B cell (primary cell): ENCODE measurements at regions not wholly inside any gene's neighbourhood (a gene's known extent, or its start where the extent isn't known, plus 50 kb on each side); places are given as distances from the start of the nearest gene placed in this dataset.

Experiments used
- ATAC-seq: fragments of 200-7000 bp; cut with Tn5 transposase; one replicate; pipeline ENCODE4 v1.10.0; 2021; ENCODE audit warnings: low read depth, mild to moderate bottlenecking, moderate number of reproducible peaks, moderate library complexity
- CTCF ChIA-PET: fragments of 350-600 bp; sonication (Branson Sonifier 250); formaldehyde crosslinking; loops from one replicate; lab custom pipeline; 2021; ENCODE audit warnings: antibody characterized with exemption, inconsistent platforms; lab: Charles Lee
- POLR2A ChIA-PET: fragments of 350-600 bp; sonication (Branson Sonifier 250); formaldehyde crosslinking; loops from one replicate; lab custom pipeline; 2021; ENCODE audit warnings: antibody characterized with exemption; lab: Charles Lee
- DNase-seq: peaks from one replicate; pipeline ENCODE4 v3.0.0; 2013
- H2AFZ ChIP-seq: 2 replicates; pipeline ENCODE4 v1.6.1; 2012; ENCODE audit warnings: mild to moderate bottlenecking, low read depth, low read length; ENCODE audit not compliant: insufficient read depth, poor library complexity, severe bottlenecking
- H3K27ac ChIP-seq, 2 donors: 1 replicate in 1 of 2; 2 replicates in 1 of 2; pipeline ENCODE4 v1.5.1; 2012 to 2013; ENCODE audit warnings: low read length in 2 of 2, mild to moderate bottlenecking in 2 of 2, moderate library complexity in 1 of 2
- H3K27me3 ChIP-seq, 4 experiments: fragments of 200-600 bp in 1 of 4; sonication (generic) in 1 of 4; replicated peaks in 1 of 4; 1 replicate in 2 of 4; 2 replicates in 2 of 4; pipeline versions ENCODE4 v1.6.1 to v1.7.0; 2013 to 2016; ENCODE audit warnings: low read length in 3 of 4, mild to moderate bottlenecking in 2 of 4, mixed read lengths in 1 of 4, moderate library complexity in 1 of 4; ENCODE audit not compliant: insufficient read depth in 4 of 4, control insufficient read depth in 3 of 4; ENCODE audit errors: control extremely low read depth in 1 of 4
- H3K36me3 ChIP-seq, 2 experiments: replicated peaks in 1 of 2; 1 replicate in 1 of 2; 2 replicates in 1 of 2; pipeline versions ENCODE4 v1.6.1 to v1.7.1; 2013; ENCODE audit warnings: low read length in 1 of 2; ENCODE audit not compliant: insufficient read depth in 2 of 2, control insufficient read depth in 1 of 2; ENCODE audit errors: control extremely low read depth in 1 of 2, extremely low read depth in 1 of 2
- H3K4me1 ChIP-seq, 2 donors: fragments of 200-600 bp in 1 of 2; sonication (generic) in 1 of 2; 1 replicate in 1 of 2; 2 replicates in 1 of 2; pipeline versions ENCODE4 v1.5.1 to v1.6.1; 2013 to 2017; ENCODE audit warnings: low read length in 2 of 2; ENCODE audit not compliant: control insufficient read depth in 2 of 2, insufficient read depth in 2 of 2
- H3K4me2 ChIP-seq: replicated peaks from 2 replicates; pipeline ENCODE3; 2012; ENCODE audit warnings: mild to moderate bottlenecking, low read depth, low read length; ENCODE audit not compliant: poor library complexity, severe bottlenecking
- H3K4me3 ChIP-seq, 5 experiments: fragments of 200-600 bp in 1 of 5; sonication (generic) in 1 of 5; 1 replicate in 3 of 5; 2 replicates in 2 of 5; pipeline versions ENCODE4 v1.5.1 to v1.7.0; 2011 to 2016; ENCODE audit warnings: low read length in 4 of 5, mild to moderate bottlenecking in 4 of 5, low read depth in 2 of 5, control low read depth in 1 of 5, moderate library complexity in 1 of 5; ENCODE audit not compliant: insufficient read depth in 1 of 5; ENCODE audit errors: control extremely low read depth in 1 of 5, extremely low read depth in 1 of 5
- H3K79me2 ChIP-seq: fragments of 200-600 bp; sonication (generic); one replicate; pipeline ENCODE4 v1.6.0; 2016; ENCODE audit warnings: low read length; ENCODE audit not compliant: control insufficient read depth, insufficient read depth
- H3K9ac ChIP-seq: fragments of 200-600 bp; sonication (generic); 2 replicates; pipeline ENCODE4 v1.6.1; 2017; ENCODE audit warnings: mild to moderate bottlenecking, low read length, moderate library complexity
- H3K9me3 ChIP-seq, 3 donors: one replicate each; pipeline versions ENCODE4 v1.6.1 to v1.7.1; 2013; ENCODE audit warnings: low read length in 2 of 3; ENCODE audit not compliant: control insufficient read depth in 2 of 3, insufficient read depth in 1 of 3; ENCODE audit errors: control extremely low read depth in 1 of 3
- H4K20me1 ChIP-seq: 2 replicates; pipeline ENCODE4 v1.6.0; 2012; ENCODE audit warnings: mild to moderate bottlenecking, low read length; ENCODE audit not compliant: insufficient read depth, control insufficient read depth, poor library complexity, severe bottlenecking
- H3K27ac Mint-ChIP-seq: one replicate; pipeline ENCODE4 v1.8.0; 2021; ENCODE audit warnings: mixed read lengths
- H3K27me3 Mint-ChIP-seq: one replicate; pipeline ENCODE4 v1.8.0; 2021; ENCODE audit warnings: mixed read lengths
- H3K4me1 Mint-ChIP-seq: one replicate; pipeline ENCODE4 v1.8.0; 2021; ENCODE audit warnings: mixed read lengths
- H3K4me3 Mint-ChIP-seq: one replicate; pipeline ENCODE4 v1.8.0; 2021; ENCODE audit warnings: mixed read lengths
- H3K9me3 Mint-ChIP-seq: one replicate; pipeline ENCODE4 v1.8.0; 2022; ENCODE audit warnings: mixed read lengths; ENCODE audit not compliant: insufficient read depth
- EZH2 ChIP-seq: IDR thresholded peaks from 2 replicates; pipeline ENCODE4 v1.6.1; 2012; ENCODE audit warnings: borderline replicate concordance, low read depth, mild to moderate bottlenecking, moderate library complexity, low read length; ENCODE audit not compliant: insufficient read depth, poor library complexity, severe bottlenecking
- WGBS: methylation state at CpG from one replicate; pipeline ENCODE4 v1.1.5; 2013; ENCODE audit warnings: missing lambda C conversion rate; ENCODE audit not compliant: insufficient coverage; 5-methylcytosine and 5-hydroxymethylcytosine counted together
- intact Hi-C: fragments of 100-400 bp; cut with micrococcal nuclease; formaldehyde crosslinking; loops from one replicate; pipeline ENCODE4 v1.10.0; 2022
- TF ChIP-seq, protein P1 (sequence below): fragments of 200-600 bp; IDR thresholded peaks from one replicate; pipeline ENCODE4 v1.8.0; 2022; ENCODE audit warnings: antibody characterized with exemption, mild to moderate bottlenecking

DNA sequence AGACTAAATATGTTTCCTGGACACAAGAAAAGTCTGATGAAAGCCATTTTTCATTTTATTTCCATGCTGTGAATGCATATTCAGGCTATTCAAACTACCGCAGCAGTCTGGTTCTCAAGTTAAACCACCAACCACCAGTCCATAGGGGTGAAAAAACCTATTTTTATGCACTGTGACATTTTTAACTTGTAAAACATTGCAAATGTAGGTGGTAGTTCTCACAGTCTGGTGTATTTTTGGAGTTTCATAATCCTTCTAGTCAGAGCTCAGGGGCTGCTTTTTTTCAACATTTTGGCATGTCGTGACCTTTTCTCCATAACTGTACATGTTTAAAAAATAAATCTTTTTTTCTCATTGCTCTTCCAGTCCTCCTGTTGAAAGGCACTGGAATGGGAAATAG, 907.6 kb upstream of the ADGRL2 start:
- Mint-ChIP-seq H3K4me3 (no peak overlapping the region), H3K27ac (no peak overlapping the region), H3K9me3 (no peaks in the 10 kb centered on the region), H3K27me3 (no peaks in the 10 kb centered on the region), H3K4me1 (peaks cover 2% of the 10 kb centered on the region)
- H2AFZ ChIP-seq: no peak overlapping the region
- no peak for ATAC-seq
- intact Hi-C loops: no loop called here
- H3K9ac ChIP-seq: no peak overlapping the region
- no peaks in the 10 kb centered on the region for H3K79me2 ChIP-seq
- no peak overlapping the region for H3K4me3 ChIP-seq
- DNase-seq: no peak
- H3K27me3 ChIP-seq: no peaks in the 10 kb centered on the region
- no peak overlapping the region for H3K27ac ChIP-seq
- TF ChIP-seq EZH2: no peak
- TF ChIP-seq, protein P1, sequence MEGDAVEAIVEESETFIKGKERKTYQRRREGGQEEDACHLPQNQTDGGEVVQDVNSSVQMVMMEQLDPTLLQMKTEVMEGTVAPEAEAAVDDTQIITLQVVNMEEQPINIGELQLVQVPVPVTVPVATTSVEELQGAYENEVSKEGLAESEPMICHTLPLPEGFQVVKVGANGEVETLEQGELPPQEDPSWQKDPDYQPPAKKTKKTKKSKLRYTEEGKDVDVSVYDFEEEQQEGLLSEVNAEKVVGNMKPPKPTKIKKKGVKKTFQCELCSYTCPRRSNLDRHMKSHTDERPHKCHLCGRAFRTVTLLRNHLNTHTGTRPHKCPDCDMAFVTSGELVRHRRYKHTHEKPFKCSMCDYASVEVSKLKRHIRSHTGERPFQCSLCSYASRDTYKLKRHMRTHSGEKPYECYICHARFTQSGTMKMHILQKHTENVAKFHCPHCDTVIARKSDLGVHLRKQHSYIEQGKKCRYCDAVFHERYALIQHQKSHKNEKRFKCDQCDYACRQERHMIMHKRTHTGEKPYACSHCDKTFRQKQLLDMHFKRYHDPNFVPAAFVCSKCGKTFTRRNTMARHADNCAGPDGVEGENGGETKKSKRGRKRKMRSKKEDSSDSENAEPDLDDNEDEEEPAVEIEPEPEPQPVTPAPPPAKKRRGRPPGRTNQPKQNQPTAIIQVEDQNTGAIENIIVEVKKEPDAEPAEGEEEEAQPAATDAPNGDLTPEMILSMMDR: no peak
- H3K9me3 ChIP-seq: no peaks in the 10 kb centered on the region
- ChIA-PET POLR2A (no interaction called here), CTCF (no interaction called here)
- H3K4me2 ChIP-seq: no peak overlapping the region
- no peaks in the 10 kb centered on the region for H3K36me3 ChIP-seq
- H4K20me1 ChIP-seq: no peaks in the 10 kb centered on the region
- no peaks in the 10 kb centered on the region for H3K4me1 ChIP-seq
- no CpG with 5 or more reads among the region's 2 CpGs for WGBS

DNA sequence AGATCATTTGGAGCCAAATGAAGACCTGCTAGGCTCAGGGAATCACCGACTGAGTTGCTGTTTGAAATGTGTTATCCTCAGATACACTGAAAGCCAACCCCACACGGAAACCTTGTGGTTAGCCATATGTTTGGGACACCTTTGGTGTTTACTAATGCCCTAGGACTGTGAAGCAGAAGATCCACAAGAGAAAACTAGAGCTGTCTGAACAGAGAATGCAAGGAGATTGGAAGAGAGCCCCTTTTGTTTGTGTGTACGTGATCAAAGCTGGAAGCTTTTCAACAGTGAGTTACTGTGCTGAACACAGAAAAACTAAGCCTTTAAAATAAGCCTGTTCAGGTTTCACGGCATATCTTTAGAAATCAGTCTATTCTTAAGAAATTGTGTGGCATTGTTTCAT, 908.2 kb upstream of the ADGRL2 start:
- no peak overlapping the region for H3K27ac ChIP-seq
- POLR2A ChIA-PET: no interaction called here
- no peak for DNase-seq
- no peak overlapping the region for H3K4me3 Mint-ChIP-seq
- H3K4me1 ChIP-seq: no peaks in the 10 kb centered on the region
- no peaks in the 10 kb centered on the region for H3K9me3 ChIP-seq
- no peak overlapping the region for H3K4me2 ChIP-seq
- CTCF ChIA-PET: no interaction called here
- WGBS: 0% methylated on average over 1 of the region's 4 CpGs
- no peak overlapping the region for H3K9ac ChIP-seq
- H3K79me2 ChIP-seq: no peaks in the 10 kb centered on the region
- H3K27me3 Mint-ChIP-seq: no peaks in the 10 kb centered on the region
- H4K20me1 ChIP-seq: no peaks in the 10 kb centered on the region
- H3K4me1 Mint-ChIP-seq: peaks cover 2% of the 10 kb centered on the region
- H3K9me3 Mint-ChIP-seq: no peaks in the 10 kb centered on the region
- TF ChIP-seq, protein P1: no peak
- no peak for TF ChIP-seq EZH2
- ATAC-seq: no peak
- H2AFZ ChIP-seq: no peak overlapping the region
- H3K36me3 ChIP-seq: no peaks in the 10 kb centered on the region
- no peaks in the 10 kb centered on the region for H3K27me3 ChIP-seq
- intact Hi-C loops: no loop called here
- H3K4me3 ChIP-seq: no peak overlapping the region
- H3K27ac Mint-ChIP-seq: no peak overlapping the region
